Skeletal muscle satellite cell (primary cell): ENCODE measurements at regions not wholly inside any gene's neighbourhood (a gene's known extent, or its start where the extent isn't known, plus 50 kb on each side); places are given as distances from the start of the nearest gene placed in this dataset.
"Not testable (repeated sequence)": the region's sequence is repeated elsewhere in the genome, so short reads cannot be mapped to it uniquely, and the experiment has no call there.

Experiments used
- H3K27me3 ChIP-seq: 2 replicates; pipeline ENCODE4 v1.7.0; 2013; ENCODE audit warnings: low read length; ENCODE audit not compliant: control insufficient read depth, insufficient read depth
- H3K36me3 ChIP-seq: 2 replicates; pipeline ENCODE4 v1.7.0; 2013; ENCODE audit warnings: mild to moderate bottlenecking, control low read depth, low read length; ENCODE audit not compliant: insufficient read depth
- H3K4me1 ChIP-seq: 2 replicates; pipeline ENCODE4 v1.7.0; 2013; ENCODE audit warnings: low read length; ENCODE audit not compliant: control insufficient read depth, insufficient read depth
- H3K4me2 ChIP-seq: 2 replicates; pipeline ENCODE4 v1.7.0; 2013; ENCODE audit warnings: mild to moderate bottlenecking, low read length
- H3K4me3 ChIP-seq: 2 replicates; pipeline ENCODE4 v1.7.0; 2013; ENCODE audit warnings: low read length
- H3K9ac ChIP-seq: 2 replicates; pipeline ENCODE4 v1.7.0; 2013; ENCODE audit warnings: mild to moderate bottlenecking, low read depth, low read length, moderate library complexity
- H3K9me3 ChIP-seq: replicated peaks from 2 replicates; pipeline ENCODE4 v1.7.0; 2013; ENCODE audit warnings: mild to moderate bottlenecking, control low read depth, low read length

GRCh38 chr9:15032860-15033259, 122.6 kb upstream of the FREM1 start:
- Histone ChIP-seq H3K36me3 (no peaks in the 10 kb centered on the region), H3K27me3 (no peaks in the 10 kb centered on the region), H3K4me1 (no peaks in the 10 kb centered on the region), H3K4me3 (no peak overlapping the region), H3K4me2 (no peak overlapping the region), H3K9me3 (no peaks in the 10 kb centered on the region), H3K9ac (no peak overlapping the region)

- Histone ChIP-seq H3K4me1 (no peaks in the 10 kb centered on the region), H3K36me3 (no peaks in the 10 kb centered on the region), H3K27me3 (no peaks in the 10 kb centered on the region), H3K9ac (no peak overlapping the region), H3K4me2 (no peak overlapping the region), H3K9me3 (no peaks in the 10 kb centered on the region), H3K4me3 (no peak overlapping the region)
Measured at GRCh38 chr9:15021146-15021545, 110.9 kb upstream of the FREM1 start.

- Histone ChIP-seq H3K9me3 (no peaks in the 10 kb centered on the region), H3K4me2 (no peak overlapping the region), H3K4me3 (no peak overlapping the region), H3K4me1 (no peaks in the 10 kb centered on the region), H3K9ac (no peak overlapping the region), H3K27me3 (no peaks in the 10 kb centered on the region), H3K36me3 (no peaks in the 10 kb centered on the region)
Measured at GRCh38 chr9:15018096-15018637, 107.9 kb upstream of the FREM1 start.

GRCh38 chr9:15010581-15010980, 100.4 kb upstream of the FREM1 start:
- no peak overlapping the region for H3K9ac ChIP-seq
- H3K4me2 ChIP-seq, result no peak overlapping the region
- no peaks in the 10 kb centered on the region for H3K4me1 ChIP-seq
- no peaks in the 10 kb centered on the region for H3K9me3 ChIP-seq
- H3K36me3 ChIP-seq, result no peaks in the 10 kb centered on the region
- no peak overlapping the region for H3K4me3 ChIP-seq
- H3K27me3 ChIP-seq, result no peaks in the 10 kb centered on the region

GRCh38 chr9:15007698-15008097, 97.5 kb upstream of the FREM1 start:
- peaks cover under 1% of the 10 kb centered on the region for H3K27me3 ChIP-seq
- H3K4me3 ChIP-seq, result no peak overlapping the region
- H3K9me3 ChIP-seq, result no peaks in the 10 kb centered on the region
- no peak overlapping the region for H3K9ac ChIP-seq
- no peaks in the 10 kb centered on the region for H3K36me3 ChIP-seq
- no peak overlapping the region for H3K4me2 ChIP-seq
- no peaks in the 10 kb centered on the region for H3K4me1 ChIP-seq

- no peaks in the 10 kb centered on the region for H3K36me3 ChIP-seq
- H3K27me3 ChIP-seq, result no peaks in the 10 kb centered on the region
- no peak overlapping the region for H3K4me3 ChIP-seq
- no peak overlapping the region for H3K4me2 ChIP-seq
- no peak overlapping the region for H3K9ac ChIP-seq
- no peaks in the 10 kb centered on the region for H3K9me3 ChIP-seq
- H3K4me1 ChIP-seq, result no peaks in the 10 kb centered on the region
Measured at GRCh38 chr9:14994738-14995137, 84.5 kb upstream of the FREM1 start.

- H3K4me2 ChIP-seq, result peak overlapping the region; percentile 83
- peak overlapping the region; percentile 79 for H3K4me3 ChIP-seq
- H3K9me3 ChIP-seq, result no peaks in the 10 kb centered on the region
- no peaks in the 10 kb centered on the region for H3K4me1 ChIP-seq
- no peaks in the 10 kb centered on the region for H3K36me3 ChIP-seq
- peak overlapping the region; percentile 65 for H3K9ac ChIP-seq
- no peaks in the 10 kb centered on the region for H3K27me3 ChIP-seq
Measured at GRCh38 chr9:14993901-14994554, 83.8 kb upstream of the FREM1 start.

- Histone ChIP-seq H3K4me1 (no peaks in the 10 kb centered on the region), H3K27me3 (no peaks in the 10 kb centered on the region), H3K4me2 (peak overlapping the region; percentile 83), H3K9me3 (no peaks in the 10 kb centered on the region), H3K36me3 (no peaks in the 10 kb centered on the region), H3K4me3 (peak overlapping the region; percentile 79), H3K9ac (peak overlapping the region; percentile 65)
Measured at GRCh38 chr9:14993061-14993800, 83.0 kb upstream of the FREM1 start.

- H3K4me1 ChIP-seq, result no peaks in the 10 kb centered on the region
- H3K9me3 ChIP-seq, result no peaks in the 10 kb centered on the region
- no peaks in the 10 kb centered on the region for H3K36me3 ChIP-seq
- peak overlapping the region; percentile 79 for H3K4me3 ChIP-seq
- no peak overlapping the region for H3K9ac ChIP-seq
- H3K27me3 ChIP-seq, result no peaks in the 10 kb centered on the region
- peak overlapping the region; percentile 83 for H3K4me2 ChIP-seq
Measured at GRCh38 chr9:14992516-14992915, 82.3 kb upstream of the FREM1 start.

- H3K4me3 ChIP-seq, result no peak overlapping the region
- no peak overlapping the region for H3K9ac ChIP-seq
- H3K27me3 ChIP-seq, result no peaks in the 10 kb centered on the region
- peak overlapping the region; percentile 83 for H3K4me2 ChIP-seq
- no peaks in the 10 kb centered on the region for H3K4me1 ChIP-seq
- H3K36me3 ChIP-seq, result no peaks in the 10 kb centered on the region
- no peaks in the 10 kb centered on the region for H3K9me3 ChIP-seq
Measured at GRCh38 chr9:14992081-14992480, 81.9 kb upstream of the FREM1 start.

GRCh38 chr9:14990647-14991046, 80.4 kb upstream of the FREM1 start:
- not testable (repeated sequence) for H3K4me2 ChIP-seq, H3K9ac ChIP-seq, H3K36me3 ChIP-seq, H3K27me3 ChIP-seq, H3K9me3 ChIP-seq, H3K4me1 ChIP-seq, H3K4me3 ChIP-seq

- H3K4me3 ChIP-seq, result no peak overlapping the region
- H3K27me3 ChIP-seq, result no peaks in the 10 kb centered on the region
- no peaks in the 10 kb centered on the region for H3K9me3 ChIP-seq
- H3K4me1 ChIP-seq, result no peaks in the 10 kb centered on the region
- no peak overlapping the region for H3K4me2 ChIP-seq
- no peak overlapping the region for H3K9ac ChIP-seq
- H3K36me3 ChIP-seq, result no peaks in the 10 kb centered on the region
Measured at GRCh38 chr9:14989811-14990210, 79.6 kb upstream of the FREM1 start.
